GM23338 (cell line): ENCODE measurements at regions not wholly inside any gene's neighbourhood (a gene's known extent, or its start where the extent isn't known, plus 50 kb on each side); places are given as distances from the start of the nearest gene placed in this dataset.

Experiments
- ATAC-seq: fragments of 200-7000 bp; cut with Tn5 transposase; 3 replicates; pipeline ENCODE4 v1.9.1; 2020
- DNase-seq: peaks from one replicate; pipeline ENCODE4 v3.0.0-alpha.2; 2015; ENCODE audit warnings: low spot score
- H2AFZ ChIP-seq: fragments of 200-600 bp; sonication (generic); 2 replicates; pipeline ENCODE4 v1.8.0; 2016; ENCODE audit warnings: antibody characterized with exemption, mild to moderate bottlenecking, moderate library complexity
- H3F3A ChIP-seq: fragments of 200-600 bp; sonication (generic); replicated peaks from 2 replicates; pipeline ENCODE4 v1.8.0; 2017; ENCODE audit warnings: antibody characterized with exemption, mixed run types, low read depth
- H3K27ac ChIP-seq: fragments of 200-600 bp; sonication (generic); 2 replicates; pipeline ENCODE4 v1.6.1; 2016; ENCODE audit warnings: low read depth
- H3K27me3 ChIP-seq: fragments of 200-600 bp; sonication (generic); 2 replicates; pipeline ENCODE4 v1.8.0; 2016; ENCODE audit warnings: mild to moderate bottlenecking, mixed run types, moderate library complexity; ENCODE audit not compliant: insufficient read depth
- H3K36me3 ChIP-seq: fragments of 200-600 bp; sonication (generic); 2 replicates; pipeline ENCODE4 v1.8.0; 2016; ENCODE audit warnings: mild to moderate bottlenecking; ENCODE audit not compliant: insufficient read depth
- H3K4me1 ChIP-seq: fragments of 200-600 bp; sonication (generic); 2 replicates; pipeline ENCODE4 v1.8.0; 2016; ENCODE audit warnings: mild to moderate bottlenecking, moderate library complexity; ENCODE audit not compliant: insufficient read depth
- H3K4me2 ChIP-seq: fragments of 200-600 bp; sonication (generic); 2 replicates; pipeline ENCODE4 v1.7.1; 2017; ENCODE audit warnings: mixed run types
- H3K4me3 ChIP-seq: fragments of 200-600 bp; sonication (generic); 2 replicates; pipeline ENCODE4 v1.6.1; 2016; ENCODE audit warnings: mixed run types
- H3K79me2 ChIP-seq: fragments of 200-600 bp; sonication (generic); replicated peaks from 2 replicates; pipeline ENCODE4 v1.8.0; 2017; ENCODE audit warnings: mild to moderate bottlenecking; ENCODE audit not compliant: insufficient read depth
- H3K9me2 ChIP-seq: fragments of 200-600 bp; sonication (generic); 2 replicates; pipeline ENCODE4 v1.8.0; 2017; ENCODE audit not compliant: insufficient read depth
- H4K20me1 ChIP-seq: fragments of 200-600 bp; sonication (generic); replicated peaks from 2 replicates; pipeline ENCODE4 v1.8.0; 2017; ENCODE audit warnings: mild to moderate bottlenecking; ENCODE audit not compliant: insufficient read depth
- H3K27ac Mint-ChIP-seq: 2 replicates; pipeline ENCODE4 v1.8.0; 2020; ENCODE audit warnings: inconsistent platforms, mild to moderate bottlenecking, moderate library complexity, mixed read lengths
- H3K27me3 Mint-ChIP-seq: 3 replicates; pipeline ENCODE4 v1.8.0; 2022; ENCODE audit warnings: low read depth, mild to moderate bottlenecking, moderate library complexity, mixed read lengths, inconsistent platforms; ENCODE audit not compliant: insufficient read depth, poor library complexity
- H3K36me3 Mint-ChIP-seq: 3 replicates; pipeline ENCODE4 v1.8.0; 2021; ENCODE audit warnings: low read depth, mild to moderate bottlenecking, inconsistent platforms, moderate library complexity, mixed read lengths
- H3K4me1 Mint-ChIP-seq: 3 replicates; pipeline ENCODE4 v1.8.0; 2020; ENCODE audit warnings: mild to moderate bottlenecking, inconsistent platforms, mixed read lengths
- H3K4me3 Mint-ChIP-seq: 3 replicates; pipeline ENCODE4 v1.8.0; 2021; ENCODE audit warnings: moderate library complexity, mild to moderate bottlenecking, inconsistent platforms, mixed read lengths
- H3K9me3 Mint-ChIP-seq: 3 replicates; pipeline ENCODE4 v1.8.0; 2020; ENCODE audit warnings: moderate library complexity, mild to moderate bottlenecking, inconsistent platforms, mixed read lengths
- CREB1 ChIP-seq: fragments of 250-450 bp; sonication (Bioruptor Pico); IDR thresholded peaks from 2 replicates; pipeline ENCODE4 v1.5.0; 2020; ENCODE audit warnings: low read depth, mild to moderate bottlenecking, moderate library complexity
- EZH2 ChIP-seq: fragments of 200-600 bp; sonication (generic); IDR thresholded peaks from one replicate; pipeline ENCODE4 v1.8.0; 2017; ENCODE audit warnings: antibody characterized with exemption, mild to moderate bottlenecking, low read depth; ENCODE audit not compliant: unreplicated experiment
- EZH2phosphoT487 ChIP-seq: fragments of 200-600 bp; sonication (generic); IDR thresholded peaks from one replicate; pipeline ENCODE4 v1.8.1; 2018; ENCODE audit warnings: antibody characterized with exemption; ENCODE audit not compliant: unreplicated experiment
- JUNB ChIP-seq: IDR thresholded peaks from one replicate; pipeline ENCODE4 v1.6.1; 2016; ENCODE audit warnings: antibody characterized with exemption; ENCODE audit not compliant: unreplicated experiment
- NANOG ChIP-seq: IDR thresholded peaks from 2 replicates; pipeline ENCODE4 v1.6.1; 2016; ENCODE audit warnings: antibody characterized with exemption, borderline replicate concordance
- POLR2AphosphoS5 ChIP-seq: IDR thresholded peaks from 2 replicates; pipeline ENCODE4 v1.6.1; 2016; ENCODE audit warnings: antibody characterized with exemption, low read depth
- STAT1 ChIP-seq: IDR thresholded peaks from one replicate; pipeline ENCODE4 v1.6.1; 2016; ENCODE audit warnings: antibody characterized with exemption; ENCODE audit not compliant: unreplicated experiment
- ZNF114 ChIP-seq: fragments of 250-450 bp; sonication (Bioruptor Pico); IDR thresholded peaks from 2 replicates; pipeline ENCODE4 v1.5.0; 2020; ENCODE audit warnings: mild to moderate bottlenecking, moderate library complexity
- ZNF331 ChIP-seq: fragments of 250-450 bp; sonication (Bioruptor Pico); IDR thresholded peaks from 2 replicates; pipeline ENCODE4 v1.5.0; 2020; ENCODE audit warnings: low read depth, mild to moderate bottlenecking, moderate library complexity
- TF ChIP-seq, protein P1 (sequence below): fragments of 250-450 bp; sonication (Bioruptor Pico); IDR thresholded peaks from 2 replicates; pipeline ENCODE4 v1.5.0; 2020; ENCODE audit warnings: mild to moderate bottlenecking, moderate library complexity
- TF ChIP-seq, protein P2 (sequence below): IDR thresholded peaks from one replicate; pipeline ENCODE4 v1.6.1; 2018; ENCODE audit warnings: antibody characterized with exemption; ENCODE audit not compliant: unreplicated experiment
- TF ChIP-seq, protein P3 (sequence below), 2 experiments: fragments of 200-600 bp in 1 of 2; sonication (generic) in 1 of 2; conservative IDR thresholded peaks; 2 replicates each; pipeline versions ENCODE4 v1.5.1 to v1.6.1; 2016 to 2017; ENCODE audit warnings: antibody characterized with exemption in 2 of 2, low read depth in 2 of 2, mild to moderate bottlenecking in 2 of 2, moderate library complexity in 1 of 2
- TF ChIP-seq, protein P4 (sequence below): IDR thresholded peaks from 2 replicates; pipeline ENCODE4 v1.6.1; 2016; ENCODE audit warnings: antibody characterized with exemption

DNA sequence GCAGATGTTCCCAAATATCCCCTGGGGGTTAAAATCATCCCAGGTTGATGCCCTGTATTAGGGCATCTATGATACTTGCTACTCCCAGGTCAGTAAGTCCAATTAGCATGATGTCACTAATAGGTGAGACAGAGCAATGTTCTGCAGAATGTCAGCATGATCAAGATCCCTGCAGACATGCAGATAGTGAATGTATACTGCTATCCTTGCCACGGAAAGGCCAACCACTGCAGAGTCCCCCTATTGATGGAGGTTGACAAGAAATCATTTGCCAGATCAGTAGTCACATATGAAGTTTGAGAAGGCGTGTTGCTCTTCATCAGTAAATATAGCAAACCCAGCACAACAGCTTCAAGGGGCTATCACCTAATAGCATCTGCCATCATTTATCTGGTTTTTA is 97.4 kb downstream of the SETD4 start:
- Mint-ChIP-seq H3K4me3 (no peak overlapping the region), H3K4me1 (no peaks in the 10 kb centered on the region), H3K9me3 (no peaks in the 10 kb centered on the region), H3K27me3 (no peaks in the 10 kb centered on the region), H3K36me3 (no peaks in the 10 kb centered on the region), H3K27ac (no peak overlapping the region)
- ATAC-seq: no peak
- Histone ChIP-seq H3K79me2 (no peaks in the 10 kb centered on the region), H3K4me1 (no peaks in the 10 kb centered on the region), H3K27ac (no peak overlapping the region), H3K36me3 (no peaks in the 10 kb centered on the region), H3K4me2 (no peak overlapping the region), H4K20me1 (no peaks in the 10 kb centered on the region), H3K9me2 (peaks cover 8% of the 10 kb centered on the region; the same call in 1 of the 2 replicates), H3K27me3 (no peaks in the 10 kb centered on the region), H3K4me3 (no peak overlapping the region), H2AFZ (no peak overlapping the region), H3F3A (no peaks in the 10 kb centered on the region)
- TF ChIP-seq NANOG: no peak
- no peak for TF ChIP-seq POLR2AphosphoS5
- TF ChIP-seq, protein P1, sequence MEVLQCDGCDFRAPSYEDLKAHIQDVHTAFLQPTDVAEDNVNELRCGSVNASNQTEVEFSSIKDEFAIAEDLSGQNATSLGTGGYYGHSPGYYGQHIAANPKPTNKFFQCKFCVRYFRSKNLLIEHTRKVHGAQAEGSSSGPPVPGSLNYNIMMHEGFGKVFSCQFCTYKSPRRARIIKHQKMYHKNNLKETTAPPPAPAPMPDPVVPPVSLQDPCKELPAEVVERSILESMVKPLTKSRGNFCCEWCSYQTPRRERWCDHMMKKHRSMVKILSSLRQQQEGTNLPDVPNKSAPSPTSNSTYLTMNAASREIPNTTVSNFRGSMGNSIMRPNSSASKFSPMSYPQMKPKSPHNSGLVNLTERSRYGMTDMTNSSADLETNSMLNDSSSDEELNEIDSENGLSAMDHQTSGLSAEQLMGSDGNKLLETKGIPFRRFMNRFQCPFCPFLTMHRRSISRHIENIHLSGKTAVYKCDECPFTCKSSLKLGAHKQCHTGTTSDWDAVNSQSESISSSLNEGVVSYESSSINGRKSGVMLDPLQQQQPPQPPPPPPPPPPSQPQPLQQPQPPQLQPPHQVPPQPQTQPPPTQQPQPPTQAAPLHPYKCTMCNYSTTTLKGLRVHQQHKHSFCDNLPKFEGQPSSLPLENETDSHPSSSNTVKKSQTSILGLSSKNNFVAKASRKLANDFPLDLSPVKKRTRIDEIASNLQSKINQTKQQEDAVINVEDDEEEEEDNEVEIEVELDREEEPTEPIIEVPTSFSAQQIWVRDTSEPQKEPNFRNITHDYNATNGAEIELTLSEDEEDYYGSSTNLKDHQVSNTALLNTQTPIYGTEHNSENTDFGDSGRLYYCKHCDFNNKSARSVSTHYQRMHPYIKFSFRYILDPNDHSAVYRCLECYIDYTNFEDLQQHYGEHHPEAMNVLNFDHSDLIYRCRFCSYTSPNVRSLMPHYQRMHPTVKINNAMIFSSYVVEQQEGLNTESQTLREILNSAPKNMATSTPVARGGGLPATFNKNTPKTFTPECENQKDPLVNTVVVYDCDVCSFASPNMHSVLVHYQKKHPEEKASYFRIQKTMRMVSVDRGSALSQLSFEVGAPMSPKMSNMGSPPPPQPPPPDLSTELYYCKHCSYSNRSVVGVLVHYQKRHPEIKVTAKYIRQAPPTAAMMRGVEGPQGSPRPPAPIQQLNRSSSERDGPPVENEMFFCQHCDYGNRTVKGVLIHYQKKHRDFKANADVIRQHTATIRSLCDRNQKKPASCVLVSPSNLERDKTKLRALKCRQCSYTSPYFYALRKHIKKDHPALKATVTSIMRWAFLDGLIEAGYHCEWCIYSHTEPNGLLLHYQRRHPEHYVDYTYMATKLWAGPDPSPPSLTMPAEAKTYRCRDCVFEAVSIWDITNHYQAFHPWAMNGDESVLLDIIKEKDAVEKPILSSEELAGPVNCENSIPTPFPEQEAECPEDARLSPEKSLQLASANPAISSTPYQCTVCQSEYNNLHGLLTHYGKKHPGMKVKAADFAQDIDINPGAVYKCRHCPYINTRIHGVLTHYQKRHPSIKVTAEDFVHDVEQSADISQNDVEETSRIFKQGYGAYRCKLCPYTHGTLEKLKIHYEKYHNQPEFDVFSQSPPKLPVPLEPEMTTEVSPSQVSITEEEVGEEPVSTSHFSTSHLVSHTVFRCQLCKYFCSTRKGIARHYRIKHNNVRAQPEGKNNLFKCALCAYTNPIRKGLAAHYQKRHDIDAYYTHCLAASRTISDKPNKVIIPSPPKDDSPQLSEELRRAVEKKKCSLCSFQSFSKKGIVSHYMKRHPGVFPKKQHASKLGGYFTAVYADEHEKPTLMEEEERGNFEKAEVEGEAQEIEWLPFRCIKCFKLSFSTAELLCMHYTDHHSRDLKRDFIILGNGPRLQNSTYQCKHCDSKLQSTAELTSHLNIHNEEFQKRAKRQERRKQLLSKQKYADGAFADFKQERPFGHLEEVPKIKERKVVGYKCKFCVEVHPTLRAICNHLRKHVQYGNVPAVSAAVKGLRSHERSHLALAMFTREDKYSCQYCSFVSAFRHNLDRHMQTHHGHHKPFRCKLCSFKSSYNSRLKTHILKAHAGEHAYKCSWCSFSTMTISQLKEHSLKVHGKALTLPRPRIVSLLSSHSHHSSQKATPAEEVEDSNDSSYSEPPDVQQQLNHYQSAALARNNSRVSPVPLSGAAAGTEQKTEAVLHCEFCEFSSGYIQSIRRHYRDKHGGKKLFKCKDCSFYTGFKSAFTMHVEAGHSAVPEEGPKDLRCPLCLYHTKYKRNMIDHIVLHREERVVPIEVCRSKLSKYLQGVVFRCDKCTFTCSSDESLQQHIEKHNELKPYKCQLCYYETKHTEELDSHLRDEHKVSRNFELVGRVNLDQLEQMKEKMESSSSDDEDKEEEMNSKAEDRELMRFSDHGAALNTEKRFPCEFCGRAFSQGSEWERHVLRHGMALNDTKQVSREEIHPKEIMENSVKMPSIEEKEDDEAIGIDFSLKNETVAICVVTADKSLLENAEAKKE (CRISPR knock-in tag): no peak
- TF ChIP-seq, protein P2, sequence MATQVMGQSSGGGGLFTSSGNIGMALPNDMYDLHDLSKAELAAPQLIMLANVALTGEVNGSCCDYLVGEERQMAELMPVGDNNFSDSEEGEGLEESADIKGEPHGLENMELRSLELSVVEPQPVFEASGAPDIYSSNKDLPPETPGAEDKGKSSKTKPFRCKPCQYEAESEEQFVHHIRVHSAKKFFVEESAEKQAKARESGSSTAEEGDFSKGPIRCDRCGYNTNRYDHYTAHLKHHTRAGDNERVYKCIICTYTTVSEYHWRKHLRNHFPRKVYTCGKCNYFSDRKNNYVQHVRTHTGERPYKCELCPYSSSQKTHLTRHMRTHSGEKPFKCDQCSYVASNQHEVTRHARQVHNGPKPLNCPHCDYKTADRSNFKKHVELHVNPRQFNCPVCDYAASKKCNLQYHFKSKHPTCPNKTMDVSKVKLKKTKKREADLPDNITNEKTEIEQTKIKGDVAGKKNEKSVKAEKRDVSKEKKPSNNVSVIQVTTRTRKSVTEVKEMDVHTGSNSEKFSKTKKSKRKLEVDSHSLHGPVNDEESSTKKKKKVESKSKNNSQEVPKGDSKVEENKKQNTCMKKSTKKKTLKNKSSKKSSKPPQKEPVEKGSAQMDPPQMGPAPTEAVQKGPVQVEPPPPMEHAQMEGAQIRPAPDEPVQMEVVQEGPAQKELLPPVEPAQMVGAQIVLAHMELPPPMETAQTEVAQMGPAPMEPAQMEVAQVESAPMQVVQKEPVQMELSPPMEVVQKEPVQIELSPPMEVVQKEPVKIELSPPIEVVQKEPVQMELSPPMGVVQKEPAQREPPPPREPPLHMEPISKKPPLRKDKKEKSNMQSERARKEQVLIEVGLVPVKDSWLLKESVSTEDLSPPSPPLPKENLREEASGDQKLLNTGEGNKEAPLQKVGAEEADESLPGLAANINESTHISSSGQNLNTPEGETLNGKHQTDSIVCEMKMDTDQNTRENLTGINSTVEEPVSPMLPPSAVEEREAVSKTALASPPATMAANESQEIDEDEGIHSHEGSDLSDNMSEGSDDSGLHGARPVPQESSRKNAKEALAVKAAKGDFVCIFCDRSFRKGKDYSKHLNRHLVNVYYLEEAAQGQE: no peak
- TF ChIP-seq, protein P3, sequence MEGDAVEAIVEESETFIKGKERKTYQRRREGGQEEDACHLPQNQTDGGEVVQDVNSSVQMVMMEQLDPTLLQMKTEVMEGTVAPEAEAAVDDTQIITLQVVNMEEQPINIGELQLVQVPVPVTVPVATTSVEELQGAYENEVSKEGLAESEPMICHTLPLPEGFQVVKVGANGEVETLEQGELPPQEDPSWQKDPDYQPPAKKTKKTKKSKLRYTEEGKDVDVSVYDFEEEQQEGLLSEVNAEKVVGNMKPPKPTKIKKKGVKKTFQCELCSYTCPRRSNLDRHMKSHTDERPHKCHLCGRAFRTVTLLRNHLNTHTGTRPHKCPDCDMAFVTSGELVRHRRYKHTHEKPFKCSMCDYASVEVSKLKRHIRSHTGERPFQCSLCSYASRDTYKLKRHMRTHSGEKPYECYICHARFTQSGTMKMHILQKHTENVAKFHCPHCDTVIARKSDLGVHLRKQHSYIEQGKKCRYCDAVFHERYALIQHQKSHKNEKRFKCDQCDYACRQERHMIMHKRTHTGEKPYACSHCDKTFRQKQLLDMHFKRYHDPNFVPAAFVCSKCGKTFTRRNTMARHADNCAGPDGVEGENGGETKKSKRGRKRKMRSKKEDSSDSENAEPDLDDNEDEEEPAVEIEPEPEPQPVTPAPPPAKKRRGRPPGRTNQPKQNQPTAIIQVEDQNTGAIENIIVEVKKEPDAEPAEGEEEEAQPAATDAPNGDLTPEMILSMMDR (conservative IDR thresholded peaks at IDR 0.05; ENCODE audit: low read depth in 2 of 2): no peak
- TF ChIP-seq JUNB: no peak
- no peak for TF ChIP-seq EZH2phosphoT487
- TF ChIP-seq, protein P4, sequence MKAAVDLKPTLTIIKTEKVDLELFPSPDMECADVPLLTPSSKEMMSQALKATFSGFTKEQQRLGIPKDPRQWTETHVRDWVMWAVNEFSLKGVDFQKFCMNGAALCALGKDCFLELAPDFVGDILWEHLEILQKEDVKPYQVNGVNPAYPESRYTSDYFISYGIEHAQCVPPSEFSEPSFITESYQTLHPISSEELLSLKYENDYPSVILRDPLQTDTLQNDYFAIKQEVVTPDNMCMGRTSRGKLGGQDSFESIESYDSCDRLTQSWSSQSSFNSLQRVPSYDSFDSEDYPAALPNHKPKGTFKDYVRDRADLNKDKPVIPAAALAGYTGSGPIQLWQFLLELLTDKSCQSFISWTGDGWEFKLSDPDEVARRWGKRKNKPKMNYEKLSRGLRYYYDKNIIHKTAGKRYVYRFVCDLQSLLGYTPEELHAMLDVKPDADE: no peak
- TF ChIP-seq EZH2: no peak
- TF ChIP-seq ZNF114 (CRISPR knock-in tag): no peak
- no peak for TF ChIP-seq STAT1
- TF ChIP-seq CREB1: no peak
- no peak for TF ChIP-seq ZNF331 (CRISPR knock-in tag)
- DNase-seq: no peak
